HEK293T (cell line): ENCODE measurements at regions not wholly inside any gene's neighbourhood (a gene's known extent, or its start where the extent isn't known, plus 50 kb on each side); places are given as distances from the start of the nearest gene placed in this dataset.

Experiments used
- ARNT ChIP-seq: fragments of 450-650 bp; IDR thresholded peaks from 2 replicates; pipeline ENCODE4 v1.6.1; 2017; ENCODE audit warnings: mild to moderate bottlenecking
- FOXA1 ChIP-seq: fragments of 450-650 bp; IDR thresholded peaks from 2 replicates; pipeline ENCODE4 v1.6.1; 2016; ENCODE audit warnings: mild to moderate bottlenecking

DNA sequence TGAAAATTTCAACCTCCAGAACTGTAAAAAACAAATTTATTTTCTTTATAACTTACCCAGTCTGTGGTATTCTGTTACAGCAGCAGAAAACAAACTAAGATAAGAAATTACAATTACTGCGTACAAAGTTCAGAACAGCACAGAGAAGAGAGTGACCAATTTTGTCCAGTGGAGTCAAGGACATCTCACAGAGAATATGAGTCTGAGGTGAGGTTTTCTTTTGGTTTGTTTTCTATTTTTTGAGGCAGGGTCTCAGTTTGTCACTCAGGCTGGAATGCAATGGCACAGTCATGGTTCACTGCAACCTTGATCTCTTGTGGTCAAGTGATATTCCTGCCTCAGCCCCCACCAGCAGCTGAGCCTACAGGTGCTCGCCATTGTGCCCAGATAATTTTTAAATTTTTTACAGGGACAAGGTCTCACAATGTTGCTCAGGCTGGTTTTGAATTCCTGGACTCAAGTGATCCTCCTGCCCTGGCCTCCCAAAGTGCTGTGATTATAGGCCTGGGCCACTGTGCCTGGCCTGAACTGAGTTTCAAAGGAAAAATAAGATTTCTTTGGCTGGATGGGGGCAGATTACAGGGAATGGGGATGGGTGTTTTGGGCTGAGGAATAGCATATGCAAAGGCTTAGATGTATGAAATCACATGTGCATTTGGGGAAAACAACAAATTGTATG is 201.1 kb upstream of the USP24 start:
- TF ChIP-seq ARNT (no peak), FOXA1 (no peak)
